IPS-18a (cell line): ENCODE measurements at regions not wholly inside any gene's neighbourhood (a gene's known extent, or its start where the extent isn't known, plus 50 kb on each side); places are given as distances from the start of the nearest gene placed in this dataset.

Experiments
- H3K27ac ChIP-seq: one replicate; pipeline ENCODE4 v1.5.1; 2013; ENCODE audit warnings: low read length
- H3K27me3 ChIP-seq: one replicate; pipeline ENCODE4 v1.6.1; 2013; ENCODE audit warnings: mild to moderate bottlenecking, low read length; ENCODE audit not compliant: control insufficient read depth, insufficient read depth
- H3K36me3 ChIP-seq: one replicate; pipeline ENCODE4 v1.6.1; 2013; ENCODE audit warnings: low read depth, low read length; ENCODE audit not compliant: control insufficient read depth
- H3K4me1 ChIP-seq: one replicate; pipeline ENCODE4 v1.6.1; 2013; ENCODE audit warnings: low read depth, low read length; ENCODE audit not compliant: control insufficient read depth
- H3K4me3 ChIP-seq: one replicate; pipeline ENCODE4 v1.5.1; 2013; ENCODE audit warnings: low read length
- H3K9ac ChIP-seq: one replicate; pipeline ENCODE4 v1.6.1; 2013; ENCODE audit warnings: mild to moderate bottlenecking, low read length, moderate library complexity
- H3K9me3 ChIP-seq: one replicate; pipeline ENCODE4 v1.6.1; 2013; ENCODE audit warnings: low read depth, low read length; ENCODE audit not compliant: control insufficient read depth

- Histone ChIP-seq H3K36me3 (no peaks in the 10 kb centered on the region), H3K9ac (no peak overlapping the region), H3K27me3 (no peaks in the 10 kb centered on the region), H3K9me3 (no peaks in the 10 kb centered on the region), H3K27ac (no peak overlapping the region), H3K4me3 (no peak overlapping the region), H3K4me1 (no peaks in the 10 kb centered on the region)
These were observed 106.5 kb downstream of the QRSL1 start for GRCh38 chr6:106735828-106736227.

GRCh38 chr6:106735136-106735633 is 105.8 kb downstream of the QRSL1 start:
- H3K27me3 ChIP-seq: no peaks in the 10 kb centered on the region
- no peaks in the 10 kb centered on the region for H3K4me1 ChIP-seq
- H3K9me3 ChIP-seq: no peaks in the 10 kb centered on the region
- no peaks in the 10 kb centered on the region for H3K36me3 ChIP-seq
- H3K4me3 ChIP-seq: no peak overlapping the region
- H3K9ac ChIP-seq: no peak overlapping the region
- no peak overlapping the region for H3K27ac ChIP-seq

GRCh38 chr6:106733386-106733785 is 104.0 kb downstream of the QRSL1 start:
- Histone ChIP-seq H3K27ac (no peak overlapping the region), H3K27me3 (no peaks in the 10 kb centered on the region), H3K4me3 (no peak overlapping the region), H3K36me3 (no peaks in the 10 kb centered on the region), H3K4me1 (no peaks in the 10 kb centered on the region), H3K9ac (no peak overlapping the region), H3K9me3 (no peaks in the 10 kb centered on the region)

- H3K36me3 ChIP-seq: no peaks in the 10 kb centered on the region
- H3K9ac ChIP-seq: no peak overlapping the region
- H3K4me1 ChIP-seq: no peaks in the 10 kb centered on the region
- H3K27ac ChIP-seq: no peak overlapping the region
- H3K4me3 ChIP-seq: no peak overlapping the region
- no peaks in the 10 kb centered on the region for H3K27me3 ChIP-seq
- H3K9me3 ChIP-seq: no peaks in the 10 kb centered on the region
These were observed 103.1 kb downstream of the QRSL1 start for GRCh38 chr6:106732376-106732940.

GRCh38 chr6:106731843-106732160 is 102.4 kb downstream of the QRSL1 start:
- Histone ChIP-seq H3K36me3 (no peaks in the 10 kb centered on the region), H3K4me1 (no peaks in the 10 kb centered on the region), H3K9ac (no peak overlapping the region), H3K9me3 (no peaks in the 10 kb centered on the region), H3K4me3 (no peak overlapping the region), H3K27ac (no peak overlapping the region), H3K27me3 (no peaks in the 10 kb centered on the region)

- Histone ChIP-seq H3K9ac (no peak overlapping the region), H3K4me1 (no peaks in the 10 kb centered on the region), H3K27ac (no peak overlapping the region), H3K4me3 (no peak overlapping the region), H3K9me3 (no peaks in the 10 kb centered on the region), H3K27me3 (no peaks in the 10 kb centered on the region), H3K36me3 (no peaks in the 10 kb centered on the region)
These were observed 101.9 kb downstream of the QRSL1 start for GRCh38 chr6:106731144-106731842.

GRCh38 chr6:106730718-106731117 is 101.3 kb downstream of the QRSL1 start:
- Histone ChIP-seq H3K4me1 (no peaks in the 10 kb centered on the region), H3K4me3 (no peak overlapping the region), H3K27ac (no peak overlapping the region), H3K9me3 (no peaks in the 10 kb centered on the region), H3K9ac (no peak overlapping the region), H3K36me3 (no peaks in the 10 kb centered on the region), H3K27me3 (no peaks in the 10 kb centered on the region)

- Histone ChIP-seq H3K27ac (no peak overlapping the region), H3K36me3 (no peaks in the 10 kb centered on the region), H3K9ac (no peak overlapping the region), H3K4me3 (no peak overlapping the region), H3K9me3 (no peaks in the 10 kb centered on the region), H3K27me3 (no peaks in the 10 kb centered on the region), H3K4me1 (no peaks in the 10 kb centered on the region)
These were observed 100.9 kb downstream of the QRSL1 start for GRCh38 chr6:106730264-106730663.

- Histone ChIP-seq H3K4me3 (no peak overlapping the region), H3K27ac (no peak overlapping the region), H3K4me1 (no peaks in the 10 kb centered on the region), H3K9me3 (no peaks in the 10 kb centered on the region), H3K36me3 (no peaks in the 10 kb centered on the region), H3K9ac (no peak overlapping the region), H3K27me3 (no peaks in the 10 kb centered on the region)
These were observed 100.5 kb downstream of the QRSL1 start for GRCh38 chr6:106729841-106730240.

GRCh38 chr6:106728296-106728870 is 99.0 kb downstream of the QRSL1 start:
- H3K27me3 ChIP-seq: no peaks in the 10 kb centered on the region
- H3K27ac ChIP-seq: no peak overlapping the region
- no peaks in the 10 kb centered on the region for H3K36me3 ChIP-seq
- H3K4me3 ChIP-seq: no peak overlapping the region
- no peaks in the 10 kb centered on the region for H3K4me1 ChIP-seq
- no peaks in the 10 kb centered on the region for H3K9me3 ChIP-seq
- no peak overlapping the region for H3K9ac ChIP-seq

- H3K27ac ChIP-seq: no peak overlapping the region
- H3K4me1 ChIP-seq: no peaks in the 10 kb centered on the region
- no peak overlapping the region for H3K4me3 ChIP-seq
- no peaks in the 10 kb centered on the region for H3K27me3 ChIP-seq
- no peaks in the 10 kb centered on the region for H3K36me3 ChIP-seq
- no peaks in the 10 kb centered on the region for H3K9me3 ChIP-seq
- H3K9ac ChIP-seq: no peak overlapping the region
These were observed 98.2 kb downstream of the QRSL1 start for GRCh38 chr6:106727480-106728149.
